Colonic mucosa (tissue), 4 donors: ENCODE measurements at regions not wholly inside any gene's neighbourhood (a gene's known extent, or its start where the extent isn't known, plus 50 kb on each side); places are given as distances from the start of the nearest gene placed in this dataset.

Experiments
- DNase-seq: peaks from one replicate; pipeline ENCODE4 v3.0.0-alpha.2; 2020
- H3K27ac ChIP-seq: fragments of 200-600 bp; one replicate; pipeline ENCODE4 v1.8.0; 2021
- H3K27me3 ChIP-seq: fragments of 200-600 bp; one replicate; pipeline ENCODE4 v1.8.0; 2021
- H3K36me3 ChIP-seq: fragments of 200-600 bp; one replicate; pipeline ENCODE4 v1.8.0; 2021
- H3K4me1 ChIP-seq: fragments of 200-600 bp; one replicate; pipeline ENCODE4 v1.8.0; 2021; ENCODE audit warnings: mild to moderate bottlenecking
- H3K4me3 ChIP-seq: fragments of 200-600 bp; one replicate; pipeline ENCODE4 v1.8.0; 2021
- H3K9ac ChIP-seq, 2 donors: one replicate each; pipeline ENCODE4 v1.7.0; 2013; ENCODE audit warnings: control low read depth in 2 of 2, low read depth in 2 of 2, low read length in 2 of 2
- H3K9me3 ChIP-seq: fragments of 200-600 bp; one replicate; pipeline ENCODE4 v1.8.0; 2021
- CTCF ChIP-seq: fragments of 200-600 bp; IDR thresholded peaks from one replicate; pipeline ENCODE4 v1.8.0; 2022; ENCODE audit warnings: antibody characterized with exemption, mild to moderate bottlenecking
- intact Hi-C: fragments of 100-400 bp; cut with DNase I; formaldehyde crosslinking; loops from one replicate; pipeline ENCODE4 v1.14.1; 2022
- donor health status: healthy.
- donor health status: DM: no; HTN: no; CAD: no.
- donor health status: DM: no; HTN: no; CAD: no.

DNA sequence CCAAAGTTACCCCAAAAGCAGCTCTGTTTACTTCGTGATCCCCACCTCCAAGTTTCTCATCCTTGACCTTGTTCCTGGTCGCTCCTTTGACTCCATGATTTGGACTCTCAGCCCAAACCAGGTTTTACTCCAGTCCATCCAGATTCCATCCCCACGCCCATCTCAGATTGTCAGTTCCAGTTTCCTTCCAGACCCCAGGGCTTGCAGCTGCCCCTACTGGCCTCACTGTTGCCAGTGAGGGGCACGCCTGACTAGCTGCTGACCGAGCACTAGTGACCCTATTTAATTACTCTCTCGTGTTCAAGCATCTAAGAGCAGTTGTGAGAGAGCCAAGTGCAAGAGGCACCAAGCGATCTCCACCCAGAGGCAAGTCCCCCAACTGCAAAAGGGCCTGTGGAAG lies 155.1 kb upstream of the FUT8 start:
- Histone ChIP-seq H3K9ac (no peak overlapping the region), H3K9me3 (no peaks in the 10 kb centered on the region), H3K36me3 (no peaks in the 10 kb centered on the region), H3K4me3 (no peak overlapping the region), H3K4me1 (peaks cover 4% of the 10 kb centered on the region), H3K27me3 (no peaks in the 10 kb centered on the region), H3K27ac (no peak overlapping the region)
- no peak for TF ChIP-seq CTCF
- no peak for DNase-seq
- intact Hi-C loops, result no loop called here

- Histone ChIP-seq H3K9me3 (no peaks in the 10 kb centered on the region), H3K4me3 (no peak overlapping the region), H3K27ac (no peak overlapping the region), H3K27me3 (no peaks in the 10 kb centered on the region), H3K36me3 (no peaks in the 10 kb centered on the region), H3K4me1 (peaks cover 4% of the 10 kb centered on the region), H3K9ac (no peak overlapping the region)
- DNase-seq, result no peak
- intact Hi-C loops, result no loop called here
- TF ChIP-seq CTCF, result no peak
Observed at GRCh38 chr14:65258391-65258790, 154.1 kb upstream of the FUT8 start.

- Histone ChIP-seq H3K4me3 (no peak overlapping the region), H3K4me1 (peaks cover 4% of the 10 kb centered on the region), H3K9ac (no peak overlapping the region), H3K27ac (no peak overlapping the region), H3K27me3 (no peaks in the 10 kb centered on the region), H3K36me3 (no peaks in the 10 kb centered on the region), H3K9me3 (no peaks in the 10 kb centered on the region)
- TF ChIP-seq CTCF, result no peak
- intact Hi-C loops, result no loop called here
- no peak for DNase-seq
Observed at GRCh38 chr14:65259000-65259399, 153.5 kb upstream of the FUT8 start.

- Histone ChIP-seq H3K9ac (no peak overlapping the region), H3K27ac (no peak overlapping the region), H3K27me3 (no peaks in the 10 kb centered on the region), H3K36me3 (no peaks in the 10 kb centered on the region), H3K4me3 (no peak overlapping the region), H3K9me3 (no peaks in the 10 kb centered on the region), H3K4me1 (no peaks in the 10 kb centered on the region)
- intact Hi-C loops, result no loop called here
- DNase-seq, result no peak
- TF ChIP-seq CTCF, result no peak
Observed at GRCh38 chr14:65260786-65261185, 151.7 kb upstream of the FUT8 start.

- H3K4me1 ChIP-seq, result no peaks in the 10 kb centered on the region
- no peak for TF ChIP-seq CTCF
- no peak for DNase-seq
- H3K9ac ChIP-seq, result no peak overlapping the region
- H3K27ac ChIP-seq, result no peak overlapping the region
- intact Hi-C loops, result no loop called here
- no peaks in the 10 kb centered on the region for H3K9me3 ChIP-seq
- H3K36me3 ChIP-seq, result no peaks in the 10 kb centered on the region
- no peak overlapping the region for H3K4me3 ChIP-seq
- no peaks in the 10 kb centered on the region for H3K27me3 ChIP-seq
Observed at GRCh38 chr14:65261425-65261920, 151.1 kb upstream of the FUT8 start.

- Histone ChIP-seq H3K4me3 (no peak overlapping the region), H3K9me3 (no peaks in the 10 kb centered on the region), H3K4me1 (no peaks in the 10 kb centered on the region), H3K9ac (no peak overlapping the region), H3K27ac (no peak overlapping the region), H3K27me3 (no peaks in the 10 kb centered on the region), H3K36me3 (no peaks in the 10 kb centered on the region)
- DNase-seq, result no peak
- intact Hi-C loops, result no loop called here
- TF ChIP-seq CTCF, result no peak
Observed at GRCh38 chr14:65261946-65262345, 150.6 kb upstream of the FUT8 start.
